SK-N-SH (cell line): ENCODE measurements at regions not wholly inside any gene's neighbourhood (a gene's known extent, or its start where the extent isn't known, plus 50 kb on each side); places are given as distances from the start of the nearest gene placed in this dataset.

ENCODE experiments used
- CTCF ChIA-PET: fragments of 300-600, 350-600 bp; formaldehyde crosslinking; extraction: SDS; loops from one replicate; lab custom pipeline; 2021; lab: Yijun Ruan, JAX
- POLR2A ChIA-PET: fragments of 350-600 bp; sonication (Branson Sonifier 250); formaldehyde crosslinking; extraction: SDS; loops from one replicate; lab custom pipeline; 2020; ENCODE audit warnings: antibody characterized with exemption, inconsistent platforms; lab: Yijun Ruan, JAX
- DNase-seq: peaks from one replicate; pipeline ENCODE4 v3.0.0; 2012
- H2AFZ ChIP-seq: fragments of 200-600 bp; sonication (generic); 2 replicates; pipeline ENCODE4 v1.8.1; 2016; ENCODE audit warnings: antibody characterized with exemption, mild to moderate bottlenecking, low read depth
- H3F3A ChIP-seq: fragments of 200-600 bp; sonication (generic); replicated peaks from 2 replicates; pipeline ENCODE3; 2016; ENCODE audit warnings: antibody characterized with exemption, mild to moderate bottlenecking; ENCODE audit not compliant: insufficient read depth
- H3K27ac ChIP-seq, 2 experiments: fragments of 200-500 bp in 1 of 2; fragments of 200-600 bp in 1 of 2; sonication (Bioruptor generic) in 1 of 2; sonication (generic), shearing (Covaris generic) in 1 of 2; 2 replicates each; pipeline versions ENCODE4 v1.5.1 to v1.6.1; 2014 to 2016; ENCODE audit warnings: low read depth in 2 of 2, inconsistent platforms in 1 of 2, low read length in 1 of 2, mild to moderate bottlenecking in 1 of 2, mixed read lengths in 1 of 2
- H3K27me3 ChIP-seq: fragments of 200-600 bp; sonication (generic), shearing (Covaris generic); 2 replicates; pipeline ENCODE4 v1.6.1; 2016; ENCODE audit warnings: mixed run types; ENCODE audit not compliant: insufficient read depth
- H3K36me3 ChIP-seq, 2 experiments: fragments of 200-500 bp in 1 of 2; fragments of 200-600 bp in 1 of 2; sonication (Bioruptor generic) in 1 of 2; sonication (generic) in 1 of 2; replicated peaks in 1 of 2; 2 replicates each; pipeline versions ENCODE3 to v1.5.1; 2014 to 2016; ENCODE audit warnings: low read length in 1 of 2, mild to moderate bottlenecking in 1 of 2; ENCODE audit not compliant: insufficient read depth in 2 of 2, control insufficient read depth in 1 of 2
- H3K4me1 ChIP-seq, 2 experiments: fragments of 200-500 bp in 1 of 2; fragments of 200-600 bp in 1 of 2; sonication (Bioruptor generic) in 1 of 2; sonication (generic), shearing (Covaris generic) in 1 of 2; 2 replicates each; pipeline versions ENCODE4 v1.5.1 to v1.6.1; 2014 to 2016; ENCODE audit warnings: low read depth in 1 of 2, low read length in 1 of 2, mixed run types in 1 of 2; ENCODE audit not compliant: insufficient read depth in 2 of 2, control insufficient read depth in 1 of 2
- H3K4me2 ChIP-seq: fragments of 200-600 bp; sonication (generic), shearing (Covaris generic); 2 replicates; pipeline ENCODE4 v1.6.1; 2017; ENCODE audit warnings: mixed run types
- H3K4me3 ChIP-seq, 2 experiments: fragments of 200-500 bp in 1 of 2; fragments of 200-600 bp in 1 of 2; sonication (Bioruptor generic) in 1 of 2; sonication (generic), shearing (Covaris generic) in 1 of 2; 2 replicates each; pipeline versions ENCODE4 v1.5.1 to v1.8.1; 2014 to 2016; ENCODE audit warnings: low read depth in 2 of 2, inconsistent platforms in 1 of 2, low read length in 1 of 2, mild to moderate bottlenecking in 1 of 2, mixed read lengths in 1 of 2, moderate library complexity in 1 of 2
- H3K79me2 ChIP-seq: fragments of 200-600 bp; sonication (generic); 2 replicates; pipeline ENCODE4 v1.8.1; 2017; ENCODE audit warnings: mild to moderate bottlenecking; ENCODE audit not compliant: insufficient read depth
- H3K9ac ChIP-seq: fragments of 200-600 bp; sonication (generic); 2 replicates; pipeline ENCODE4 v1.6.1; 2017; ENCODE audit warnings: mixed run types
- H3K9me2 ChIP-seq: fragments of 200-600 bp; sonication (generic); 2 replicates; pipeline ENCODE4 v1.6.1; 2017; ENCODE audit warnings: mixed run types
- H3K9me3 ChIP-seq: fragments of 200-600 bp; sonication (generic); 2 replicates; pipeline ENCODE4 v1.6.1; 2017; ENCODE audit warnings: mixed run types, mild to moderate bottlenecking, moderate library complexity
- H4K20me1 ChIP-seq: fragments of 200-600 bp; sonication (generic); 2 replicates; pipeline ENCODE4 v1.6.1; 2017; ENCODE audit warnings: mild to moderate bottlenecking, mixed run types; ENCODE audit not compliant: insufficient read depth
- ELF1 ChIP-seq: IDR thresholded peaks from 2 replicates; pipeline ENCODE4 v1.4.0; 2012
- EP300 ChIP-seq, 2 experiments: IDR thresholded peaks; 2 replicates each; pipeline versions ENCODE4 v1.4.0 to v1.6.1; 2012; ENCODE audit warnings: borderline replicate concordance in 1 of 2, low read depth in 1 of 2, low read length in 1 of 2
- FOSL2 ChIP-seq: IDR thresholded peaks from 2 replicates; pipeline ENCODE4 v1.4.0; 2012; ENCODE audit warnings: low read depth, mild to moderate bottlenecking, moderate library complexity, borderline replicate concordance
- FOXM1 ChIP-seq: IDR thresholded peaks from 2 replicates; pipeline ENCODE4 v1.4.0; 2012; ENCODE audit warnings: low read depth, mild to moderate bottlenecking
- GABPA ChIP-seq: IDR thresholded peaks from 2 replicates; pipeline ENCODE4 v1.4.0; 2012; ENCODE audit warnings: low read depth, mild to moderate bottlenecking
- IRF3 ChIP-seq: fragments of 150-350 bp; IDR thresholded peaks from 2 replicates; pipeline ENCODE4 v1.6.1; 2016; ENCODE audit warnings: mild to moderate bottlenecking, low read depth, low read length
- NFIC ChIP-seq: IDR thresholded peaks from 2 replicates; pipeline ENCODE4 v1.4.0; 2012; ENCODE audit warnings: borderline replicate concordance
- PBX3 ChIP-seq: IDR thresholded peaks from 2 replicates; pipeline ENCODE4; 2012
- POLR2AphosphoS5 ChIP-seq: IDR thresholded peaks from 2 replicates; pipeline ENCODE4 v1.6.1; 2012; ENCODE audit warnings: low read depth, low read length
- RFX5 ChIP-seq: IDR thresholded peaks from 2 replicates; pipeline ENCODE4 v1.6.1; 2012; ENCODE audit warnings: mild to moderate bottlenecking, improper control_type of control experiment, low read length
- SIN3A ChIP-seq: IDR thresholded peaks from 2 replicates; pipeline ENCODE4 v1.6.1; 2012; ENCODE audit warnings: low read depth, mild to moderate bottlenecking, low read length, moderate library complexity, borderline replicate concordance
- TAF1 ChIP-seq: IDR thresholded peaks from 2 replicates; pipeline ENCODE4 v1.6.1; 2012; ENCODE audit warnings: low read depth, mild to moderate bottlenecking, low read length, moderate library complexity, borderline replicate concordance
- USF1 ChIP-seq: IDR thresholded peaks from 2 replicates; pipeline ENCODE4 v1.4.0; 2012; ENCODE audit warnings: low read depth, borderline replicate concordance
- USF2 ChIP-seq: fragments of 150-350 bp; IDR thresholded peaks from 2 replicates; pipeline ENCODE4 v1.6.1; 2017; ENCODE audit warnings: antibody characterized with exemption, low read length, low read depth, borderline replicate concordance
- WGBS: methylation state at CpG from one replicate; pipeline ENCODE4 v1.1.6; 2017; ENCODE audit warnings: low lambda C conversion rate; 5-methylcytosine and 5-hydroxymethylcytosine counted together

GRCh38 chr15:36053746-36054145 is 507.8 kb upstream of the DPH6 start (continued):
- TF ChIP-seq PBX3 (no peak), FOXM1 (no peak), USF1 (no peak), FOSL2 (no peak), ELF1 (no peak), USF2 (no peak), TAF1 (no peak), RFX5 (no peak)

- CTCF ChIA-PET, result interaction anchor here (0.8 kb wide), 1 partner anchor 433 kb away, joined by 3 read pairs; no protein-coding TSS in a partner anchor
- DNase-seq, result no peak
- 61% methylated on average over 3 of the region's 3 CpGs for WGBS
- Histone ChIP-seq H3K36me3 (no peaks in the 10 kb centered on the region), H3K79me2 (no peaks in the 10 kb centered on the region), H3K27ac (no peak overlapping the region), H3K9me3 (no peaks in the 10 kb centered on the region), H3K4me2 (no peak overlapping the region), H4K20me1 (no peaks in the 10 kb centered on the region), H3K9ac (no peak overlapping the region), H3K4me3 (no peak overlapping the region), H3K27me3 (no peaks in the 10 kb centered on the region), H3F3A (no peaks in the 10 kb centered on the region), H3K4me1 (no peaks in the 10 kb centered on the region), H3K9me2 (no peaks in the 10 kb centered on the region), H2AFZ (no peak overlapping the region)
- POLR2A ChIA-PET, result no interaction called here
- TF ChIP-seq NFIC (no peak), EP300 (IDR thresholded peaks at IDR 0.05; ENCODE audit: borderline replicate concordance in 1 of 2, low read depth in 1 of 2, low read length in 1 of 2) (no peak), USF2 (no peak), GABPA (no peak), SIN3A (no peak), IRF3 (no peak), FOXM1 (no peak), POLR2AphosphoS5 (no peak)
Observed at GRCh38 chr15:36059596-36059995, 513.6 kb upstream of the DPH6 start.
